Mesenchymal stem cell (in vitro differentiated cells and primary cell): ENCODE measurements at regions not wholly inside any gene's neighbourhood (a gene's known extent, or its start where the extent isn't known, plus 50 kb on each side); places are given as distances from the start of the nearest gene placed in this dataset.

ENCODE experiments used
- DNase-seq: peaks from one replicate; pipeline ENCODE4 v3.0.0-alpha.2; 2013
- H2AFZ ChIP-seq: one replicate; pipeline ENCODE4 v1.6.1; 2013; ENCODE audit warnings: low read depth, mild to moderate bottlenecking, control low read depth, inconsistent platforms, low read length, moderate library complexity
- H2AK5ac ChIP-seq: 2 replicates; pipeline ENCODE4 v1.6.1; 2013; ENCODE audit warnings: low read length, moderate library complexity, mild to moderate bottlenecking, inconsistent platforms; ENCODE audit not compliant: severe bottlenecking
- H2BK120ac ChIP-seq: one replicate; pipeline ENCODE4 v1.6.1; 2013; ENCODE audit warnings: low read depth, mild to moderate bottlenecking, inconsistent platforms, low read length, moderate library complexity
- H2BK12ac ChIP-seq, 2 experiments: one replicate each; pipeline ENCODE4 v1.6.1; 2013; ENCODE audit warnings: inconsistent platforms in 2 of 2, low read length in 2 of 2, mild to moderate bottlenecking in 2 of 2, moderate library complexity in 2 of 2, control low read depth in 1 of 2
- H2BK15ac ChIP-seq: one replicate; pipeline ENCODE4 v1.6.1; 2013; ENCODE audit warnings: mild to moderate bottlenecking, low read depth, inconsistent platforms; ENCODE audit not compliant: poor library complexity, severe bottlenecking
- H2BK5ac ChIP-seq: 2 replicates; pipeline ENCODE4 v1.6.1; 2013; ENCODE audit warnings: low read depth, mild to moderate bottlenecking, low read length, control low read depth, inconsistent platforms; ENCODE audit not compliant: poor library complexity, severe bottlenecking
- H3K14ac ChIP-seq, 2 experiments: one replicate each; pipeline ENCODE4 v1.6.1; 2013; ENCODE audit warnings: inconsistent platforms in 2 of 2, low read length in 2 of 2, control low read depth in 1 of 2, mild to moderate bottlenecking in 1 of 2, moderate library complexity in 1 of 2
- H3K18ac ChIP-seq, 2 experiments: one replicate each; pipeline ENCODE4 v1.6.1; 2013; ENCODE audit warnings: inconsistent platforms in 2 of 2, low read length in 2 of 2, control low read depth in 1 of 2, low read depth in 1 of 2, mild to moderate bottlenecking in 1 of 2
- H3K23ac ChIP-seq, 2 experiments: one replicate each; pipeline ENCODE4 v1.6.1; 2013; ENCODE audit warnings: inconsistent platforms in 2 of 2, low read length in 2 of 2, mild to moderate bottlenecking in 2 of 2, moderate library complexity in 2 of 2, control low read depth in 1 of 2
- H3K27ac ChIP-seq: 2 replicates; pipeline ENCODE4 v1.5.1; 2013; ENCODE audit warnings: mild to moderate bottlenecking, moderate library complexity, low read length, control low read depth, inconsistent platforms; ENCODE audit not compliant: poor library complexity, severe bottlenecking
- H3K27me3 ChIP-seq, 2 experiments: 2 replicates each; pipeline versions ENCODE4 v1.6.1 to v1.7.0; 2013; ENCODE audit warnings: low read length in 2 of 2, mild to moderate bottlenecking in 2 of 2, moderate library complexity in 2 of 2, control low read depth in 1 of 2, inconsistent platforms in 1 of 2; ENCODE audit not compliant: control insufficient read depth in 1 of 2, insufficient read depth in 1 of 2
- H3K36me3 ChIP-seq, 2 experiments: 2 replicates each; pipeline versions ENCODE4 v1.6.1 to v1.7.0; 2013; ENCODE audit warnings: low read length in 2 of 2, control low read depth in 1 of 2, inconsistent platforms in 1 of 2, low read depth in 1 of 2, mild to moderate bottlenecking in 1 of 2; ENCODE audit not compliant: insufficient read depth in 2 of 2, control insufficient read depth in 1 of 2
- H3K4ac ChIP-seq, 2 experiments: one replicate each; pipeline ENCODE4 v1.6.1; 2013; ENCODE audit warnings: inconsistent platforms in 2 of 2, low read length in 2 of 2, mild to moderate bottlenecking in 2 of 2, moderate library complexity in 2 of 2, control low read depth in 1 of 2, low read depth in 1 of 2
- H3K4me1 ChIP-seq: 2 replicates; pipeline ENCODE4 v1.6.1; 2013; ENCODE audit warnings: low read depth, low read length, control low read depth; ENCODE audit not compliant: control insufficient read depth, insufficient read depth
- H3K4me2 ChIP-seq: 2 replicates; pipeline ENCODE4 v1.6.1; 2013; ENCODE audit warnings: low read length, mild to moderate bottlenecking, inconsistent platforms; ENCODE audit not compliant: poor library complexity, severe bottlenecking
- H3K4me3 ChIP-seq, 2 experiments: 2 replicates each; pipeline versions ENCODE4 v1.5.1 to v1.7.0; 2013; ENCODE audit warnings: low read length in 2 of 2, mild to moderate bottlenecking in 2 of 2, control low read depth in 1 of 2, low read depth in 1 of 2; ENCODE audit not compliant: insufficient read depth in 1 of 2
- H3K79me1 ChIP-seq: replicated peaks from 2 replicates; pipeline ENCODE4 v1.6.1; 2013; ENCODE audit warnings: mild to moderate bottlenecking, control low read depth, low read length, inconsistent platforms; ENCODE audit not compliant: poor library complexity, severe bottlenecking
- H3K9ac ChIP-seq: 2 replicates; pipeline ENCODE4 v1.7.0; 2013; ENCODE audit warnings: mild to moderate bottlenecking, low read length, moderate library complexity
- H3K9me3 ChIP-seq: 2 replicates; pipeline ENCODE4 v1.7.0; 2013; ENCODE audit warnings: mild to moderate bottlenecking, low read length; ENCODE audit not compliant: control insufficient read depth
- H4K8ac ChIP-seq: one replicate; pipeline ENCODE4 v1.6.1; 2013; ENCODE audit warnings: inconsistent platforms, mild to moderate bottlenecking, low read length, moderate library complexity
- H4K91ac ChIP-seq: one replicate; pipeline ENCODE4 v1.6.1; 2013; ENCODE audit warnings: mild to moderate bottlenecking, low read length, inconsistent platforms
- WGBS: methylation state at CpG from one replicate; pipeline ENCODE4 v1.1.7; 2013; ENCODE audit warnings: mixed read lengths; 5-methylcytosine and 5-hydroxymethylcytosine counted together

DNA sequence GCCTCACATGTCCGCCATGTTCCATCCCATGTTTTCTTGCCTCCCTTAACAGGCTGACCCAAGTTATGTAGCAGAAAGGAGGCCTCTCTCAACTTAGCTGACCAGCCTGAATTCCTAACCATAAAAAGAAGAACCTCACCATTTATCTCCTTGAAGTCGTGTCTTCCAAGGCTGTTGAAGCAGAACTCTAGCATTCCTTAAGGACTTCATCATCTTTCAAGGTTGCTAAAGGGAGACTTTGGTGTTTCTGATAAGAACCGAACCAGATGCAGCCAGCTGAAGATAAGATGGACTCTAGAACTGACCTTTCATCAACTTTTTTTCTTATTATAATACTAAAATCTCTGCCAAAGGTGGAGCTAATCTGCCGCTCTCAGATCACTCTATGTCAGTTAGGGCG is 571.7 kb upstream of the SLC35B3 start:
- no peak overlapping the region for H3K9ac ChIP-seq
- H3K4me1 ChIP-seq: no peaks in the 10 kb centered on the region
- no peak overlapping the region for H4K8ac ChIP-seq
- no peaks in the 10 kb centered on the region for H3K36me3 ChIP-seq
- H2BK12ac ChIP-seq: no peak overlapping the region
- no peak overlapping the region for H2BK120ac ChIP-seq
- no peak overlapping the region for H2AFZ ChIP-seq
- H3K14ac ChIP-seq: no peak overlapping the region
- DNase-seq: no peak
- no peak overlapping the region for H3K23ac ChIP-seq
- H3K27me3 ChIP-seq: no peaks in the 10 kb centered on the region
- no peak overlapping the region for H3K4ac ChIP-seq
- 75% methylated on average over 5 of the region's 5 CpGs for WGBS
- no peak overlapping the region for H3K4me3 ChIP-seq
- H4K91ac ChIP-seq: no peak overlapping the region
- H3K18ac ChIP-seq: no peak overlapping the region
- H3K27ac ChIP-seq: no peak overlapping the region
- H2AK5ac ChIP-seq: no peak overlapping the region
- H3K9me3 ChIP-seq: no peaks in the 10 kb centered on the region
- no peak overlapping the region for H2BK5ac ChIP-seq
- no peak overlapping the region for H2BK15ac ChIP-seq
- H3K79me1 ChIP-seq: no peaks in the 10 kb centered on the region
- no peak overlapping the region for H3K4me2 ChIP-seq

- Histone ChIP-seq H2BK12ac (no peak overlapping the region), H2AFZ (no peak overlapping the region), H4K91ac (no peak overlapping the region), H4K8ac (no peak overlapping the region), H3K4me3 (no peak overlapping the region), H3K36me3 (no peaks in the 10 kb centered on the region), H3K4me2 (no peak overlapping the region), H3K9ac (no peak overlapping the region), H3K14ac (no peak overlapping the region), H3K79me1 (no peaks in the 10 kb centered on the region), H2AK5ac (no peak overlapping the region), H2BK120ac (no peak overlapping the region), H2BK5ac (no peak overlapping the region), H3K27me3 (no peaks in the 10 kb centered on the region), H3K4ac (no peak overlapping the region), H3K18ac (no peak overlapping the region), H3K23ac (no peak overlapping the region), H3K27ac (no peak overlapping the region), H2BK15ac (no peak overlapping the region), H3K4me1 (no peaks in the 10 kb centered on the region), H3K9me3 (no peaks in the 10 kb centered on the region)
- 58% methylated on average over 2 of the region's 6 CpGs for WGBS
- no peak for DNase-seq
Observed at GRCh38 chr6:9002833-9003232, 567.5 kb upstream of the SLC35B3 start.

DNA sequence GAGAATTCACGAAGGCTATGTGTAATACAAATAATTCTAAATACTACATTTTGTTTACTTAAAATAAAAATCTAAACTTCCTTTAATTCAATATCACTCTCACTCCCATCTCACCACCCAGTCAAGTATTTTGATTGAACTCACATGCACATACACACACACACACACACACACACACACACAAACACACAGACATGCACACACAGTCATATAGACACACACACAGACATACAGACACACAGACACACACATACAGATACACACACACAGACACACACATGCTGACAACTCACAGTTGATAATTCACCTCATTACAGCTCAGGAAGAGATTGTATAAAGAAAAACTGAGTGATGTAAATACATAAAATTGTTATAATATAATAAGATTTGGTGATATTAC is 559.8 kb upstream of the SLC35B3 start:
- H3K27me3 ChIP-seq: no peaks in the 10 kb centered on the region
- no peak overlapping the region for H3K23ac ChIP-seq
- H3K27ac ChIP-seq: no peak overlapping the region
- no peak overlapping the region for H4K91ac ChIP-seq
- H3K14ac ChIP-seq: no peak overlapping the region
- H3K4me1 ChIP-seq: no peaks in the 10 kb centered on the region
- H2BK15ac ChIP-seq: no peak overlapping the region
- H2BK12ac ChIP-seq: no peak overlapping the region
- no peak overlapping the region for H2BK120ac ChIP-seq
- H3K79me1 ChIP-seq: no peaks in the 10 kb centered on the region
- no peak overlapping the region for H3K4me2 ChIP-seq
- no peak overlapping the region for H2BK5ac ChIP-seq
- H3K9me3 ChIP-seq: no peaks in the 10 kb centered on the region
- H4K8ac ChIP-seq: no peak overlapping the region
- no peak overlapping the region for H3K4me3 ChIP-seq
- WGBS: no CpG with 5 or more reads among the region's 1 CpG
- H3K18ac ChIP-seq: no peak overlapping the region
- H3K9ac ChIP-seq: no peak overlapping the region
- DNase-seq: no peak
- H2AK5ac ChIP-seq: no peak overlapping the region
- H2AFZ ChIP-seq: no peak overlapping the region
- H3K4ac ChIP-seq: no peak overlapping the region
- H3K36me3 ChIP-seq: no peaks in the 10 kb centered on the region

DNA sequence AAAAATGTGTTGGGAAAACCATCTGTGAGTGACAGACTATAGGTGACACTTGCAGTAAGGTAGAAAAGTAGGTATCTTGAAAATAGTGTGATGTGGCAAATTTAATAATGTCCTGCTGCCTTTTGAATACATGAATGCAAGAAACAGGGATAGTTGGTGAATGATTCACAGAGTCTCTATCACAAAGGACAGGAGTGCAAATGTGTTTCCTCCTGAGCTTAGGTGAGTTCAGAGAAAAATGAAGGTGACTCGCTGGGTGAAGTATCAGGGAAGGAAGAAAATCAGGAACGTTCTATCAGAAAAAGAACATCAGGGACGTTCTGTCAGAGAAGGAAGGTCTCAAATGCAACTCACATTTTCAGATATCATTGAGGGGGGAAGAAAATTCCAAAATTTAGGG is 557.8 kb upstream of the SLC35B3 start:
- H3K23ac ChIP-seq: no peak overlapping the region
- H2BK5ac ChIP-seq: no peak overlapping the region
- no peaks in the 10 kb centered on the region for H3K9me3 ChIP-seq
- no peaks in the 10 kb centered on the region for H3K36me3 ChIP-seq
- no peak overlapping the region for H3K18ac ChIP-seq
- no peak overlapping the region for H3K4ac ChIP-seq
- H3K4me2 ChIP-seq: no peak overlapping the region
- DNase-seq: no peak
- no peaks in the 10 kb centered on the region for H3K79me1 ChIP-seq
- H4K8ac ChIP-seq: no peak overlapping the region
- H3K27ac ChIP-seq: no peak overlapping the region
- H2AFZ ChIP-seq: no peak overlapping the region
- no peak overlapping the region for H4K91ac ChIP-seq
- H3K4me3 ChIP-seq: no peak overlapping the region
- no peak overlapping the region for H2BK15ac ChIP-seq
- no peak overlapping the region for H2AK5ac ChIP-seq
- H3K14ac ChIP-seq: no peak overlapping the region
- no peak overlapping the region for H2BK120ac ChIP-seq
- H3K27me3 ChIP-seq: no peaks in the 10 kb centered on the region
- H3K9ac ChIP-seq: no peak overlapping the region
- H2BK12ac ChIP-seq: no peak overlapping the region
- 88% methylated on average over 3 of the region's 3 CpGs for WGBS
- H3K4me1 ChIP-seq: no peaks in the 10 kb centered on the region
